ENCODE measurements at regions not wholly inside any gene's neighbourhood (a gene's known extent, or its start where the extent isn't known, plus 50 kb on each side); places are given as distances from the start of the nearest gene placed in this dataset.

GRCh38 chr4:11299836-11300235 lies 128.9 kb downstream of the HS3ST1 start:
- H3K9me3 ChIP-seq (ENCODE audit: insufficient read depth, low read depth) = no peaks in the 10 kb centered on the region
- ChIA-PET CTCF (no interaction called here), POLR2A (ENCODE audit: unreplicated experiment) (no interaction called here)
- intact Hi-C loops (cut with micrococcal nuclease; ENCODE audit: unreplicated experiment) = no loop called here
- no peaks in the 10 kb centered on the region for H3K36me3 ChIP-seq (ENCODE audit: low read depth)
- H3F3A ChIP-seq (ENCODE audit: insufficient read depth, low read depth) = no peaks in the 10 kb centered on the region
- H3K79me2 ChIP-seq (ENCODE audit: low read depth) = no peaks in the 10 kb centered on the region
- no peak for DNase-seq
- no peaks in the 10 kb centered on the region for H3K4me1 ChIP-seq (replicated peaks; ENCODE audit: insufficient read depth)
- no peak overlapping the region for H3K4me2 ChIP-seq
- no peak overlapping the region for H3K4me3 ChIP-seq
- no peaks in the 10 kb centered on the region for H3K9me2 ChIP-seq (ENCODE audit: insufficient read depth)
- TF ChIP-seq EZH2 (IDR thresholded peaks at IDR 0.05; ENCODE audit: low read depth) (no peak), CTCF (conservative IDR thresholded peaks at IDR 0.05) (no peak)
- H3K27ac ChIP-seq = no peak overlapping the region
- no peaks in the 10 kb centered on the region for H3K27me3 ChIP-seq (ENCODE audit: insufficient read depth, low read depth)
- BruUV-seq (replicated peaks) = no TSS peak
- H4K20me1 ChIP-seq (ENCODE audit: insufficient read depth) = no peaks in the 10 kb centered on the region
- no peak overlapping the region for H2AFZ ChIP-seq

GRCh38 chr4:11299016-11299415 lies 129.7 kb downstream of the HS3ST1 start:
- intact Hi-C loops (cut with micrococcal nuclease; ENCODE audit: unreplicated experiment) = no loop called here

GRCh38 chr4:11298451-11298850 lies 130.2 kb downstream of the HS3ST1 start:
- intact Hi-C loops (cut with micrococcal nuclease; ENCODE audit: unreplicated experiment) = no loop called here
- CTCF ChIA-PET = no interaction called here
- H3K27me3 ChIP-seq (ENCODE audit: insufficient read depth, low read depth) = no peaks in the 10 kb centered on the region
- BruUV-seq (replicated peaks) = no TSS peak
- H3F3A ChIP-seq (ENCODE audit: insufficient read depth, low read depth) = no peaks in the 10 kb centered on the region
- TF ChIP-seq CTCF (conservative IDR thresholded peaks at IDR 0.05) (no peak), EZH2 (IDR thresholded peaks at IDR 0.05; ENCODE audit: low read depth) (no peak)
- no peaks in the 10 kb centered on the region for H4K20me1 ChIP-seq (ENCODE audit: insufficient read depth)
- H3K4me3 ChIP-seq = no peak overlapping the region
- no peaks in the 10 kb centered on the region for H3K79me2 ChIP-seq (ENCODE audit: low read depth)
- no peaks in the 10 kb centered on the region for H3K9me3 ChIP-seq (ENCODE audit: insufficient read depth, low read depth)
- H2AFZ ChIP-seq = no peak overlapping the region
- H3K27ac ChIP-seq = no peak overlapping the region
- H3K9me2 ChIP-seq (ENCODE audit: insufficient read depth) = no peaks in the 10 kb centered on the region
- H3K36me3 ChIP-seq (ENCODE audit: low read depth) = no peaks in the 10 kb centered on the region
- POLR2A ChIA-PET (ENCODE audit: unreplicated experiment) = no interaction called here
- H3K4me2 ChIP-seq = no peak overlapping the region
- DNase-seq = no peak
- H3K4me1 ChIP-seq (replicated peaks; ENCODE audit: insufficient read depth) = no peaks in the 10 kb centered on the region

More at GRCh38 chr4:11299016-11299415, 129.7 kb downstream of the HS3ST1 start:
- Histone ChIP-seq H3K27me3 (ENCODE audit: insufficient read depth, low read depth) (no peaks in the 10 kb centered on the region), H3K4me3 (no peak overlapping the region), H2AFZ (no peak overlapping the region), H4K20me1 (ENCODE audit: insufficient read depth) (no peaks in the 10 kb centered on the region), H3K9me3 (ENCODE audit: insufficient read depth, low read depth) (no peaks in the 10 kb centered on the region), H3K36me3 (ENCODE audit: low read depth) (no peaks in the 10 kb centered on the region), H3K27ac (no peak overlapping the region), H3K79me2 (ENCODE audit: low read depth) (no peaks in the 10 kb centered on the region), H3F3A (ENCODE audit: insufficient read depth, low read depth) (no peaks in the 10 kb centered on the region), H3K4me2 (no peak overlapping the region), H3K4me1 (replicated peaks; ENCODE audit: insufficient read depth) (no peaks in the 10 kb centered on the region), H3K9me2 (ENCODE audit: insufficient read depth) (no peaks in the 10 kb centered on the region)
- ChIA-PET POLR2A (ENCODE audit: unreplicated experiment) (no interaction called here), CTCF (no interaction called here)
- TF ChIP-seq EZH2 (IDR thresholded peaks at IDR 0.05; ENCODE audit: low read depth) = no peak
- TF ChIP-seq CTCF (conservative IDR thresholded peaks at IDR 0.05) = no peak
- BruUV-seq (replicated peaks) = no TSS peak
- DNase-seq = no peak
